ENCODE measurements at regions not wholly inside any gene's neighbourhood (a gene's known extent, or its start where the extent isn't known, plus 50 kb on each side); places are given as distances from the start of the nearest gene placed in this dataset.

DNA sequence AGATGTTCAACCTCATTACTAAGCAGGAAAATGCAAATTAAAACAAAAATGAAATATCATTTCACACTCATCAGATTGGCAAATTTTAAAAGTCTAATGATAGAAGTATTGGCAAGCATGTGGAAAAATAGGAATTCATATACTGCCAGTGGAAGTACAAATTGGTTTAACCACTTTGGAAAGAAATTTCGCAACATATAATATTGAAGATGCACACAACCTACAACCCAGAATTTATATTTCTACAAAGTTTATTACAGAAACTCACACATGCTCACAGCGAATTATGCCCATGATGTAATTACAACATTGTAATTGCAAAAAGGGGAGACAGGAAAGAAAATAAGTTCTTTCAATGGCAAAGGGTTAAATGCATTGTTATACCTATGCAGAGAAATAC is 324.1 kb downstream of the IGSF11 start:
- DNase-seq (ENCODE audit: low spot score in 2 of 2): no peak
- no peak for TF ChIP-seq POLR2A (IDR thresholded peaks at IDR 0.05)
- TF ChIP-seq CTCF (IDR thresholded peaks at IDR 0.05): no peak
- 81 to 86% methylated on average over 2 of the region's 2 CpGs for WGBS, 2 donors
- H3K4me3 ChIP-seq (ENCODE audit: low read depth, poor library complexity, severe bottlenecking): no peak overlapping the region
- intact Hi-C loops (cut with DNase I; ENCODE audit: low total_unique reads): no loop called here

GRCh38 chr3:118713502-118714207 is 321.0 kb downstream of the IGSF11 start:
- TF ChIP-seq POLR2A (IDR thresholded peaks at IDR 0.05) (no peak), CTCF (IDR thresholded peaks at IDR 0.05) (no peak)
- 74 to 83% methylated on average over 3 of the region's 3 CpGs for WGBS, 2 donors
- no peak for DNase-seq (ENCODE audit: low spot score in 2 of 2)
- intact Hi-C loops (cut with DNase I; ENCODE audit: low total_unique reads): no loop called here
- H3K4me3 ChIP-seq (ENCODE audit: low read depth, poor library complexity, severe bottlenecking): no peak overlapping the region

DNA sequence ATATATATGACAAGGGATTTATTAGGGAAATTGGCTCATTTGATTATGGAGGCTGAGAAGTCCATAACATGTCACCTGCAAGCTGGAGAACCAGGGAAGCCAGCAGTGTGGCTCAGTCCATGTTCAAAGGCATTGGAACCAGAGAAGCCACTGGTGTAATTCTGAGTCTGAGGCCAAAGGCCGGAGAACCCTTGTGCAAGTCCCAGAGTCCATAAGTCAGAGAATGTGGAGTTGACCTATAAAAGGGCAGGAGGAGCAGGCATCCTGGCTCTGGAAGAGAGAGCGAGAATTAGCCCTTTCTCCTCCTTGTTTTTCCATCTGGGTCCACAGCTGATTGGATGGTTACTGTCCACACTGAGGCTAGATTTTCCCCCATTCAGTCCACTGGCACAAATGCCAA is 319.8 kb downstream of the IGSF11 start:
- intact Hi-C loops (cut with DNase I; ENCODE audit: low total_unique reads): no loop called here
- H3K4me3 ChIP-seq (ENCODE audit: low read depth, poor library complexity, severe bottlenecking): no peak overlapping the region
- TF ChIP-seq POLR2A (IDR thresholded peaks at IDR 0.05) (no peak), CTCF (IDR thresholded peaks at IDR 0.05) (no peak)
- DNase-seq (ENCODE audit: low spot score in 2 of 2): no peak
- whole genome bisulfite sequencing, 2 donors: 81 to 87% methylated on average over 2 of the region's 2 CpGs

GRCh38 chr3:118729546-118729945 is 305.1 kb downstream of the IGSF11 start:
- DNase-seq (ENCODE audit: low spot score in 2 of 2): no peak
- intact Hi-C loops (cut with DNase I; ENCODE audit: low total_unique reads): no loop called here
- no peak overlapping the region for H3K4me3 ChIP-seq (ENCODE audit: low read depth, poor library complexity, severe bottlenecking)
- 74 to 78% methylated on average over 3 of the region's 3 CpGs for WGBS, 2 donors
- no peak for TF ChIP-seq POLR2A (IDR thresholded peaks at IDR 0.05)
- no peak for TF ChIP-seq CTCF (IDR thresholded peaks at IDR 0.05)

GRCh38 chr3:118734664-118735063 is 300.0 kb downstream of the IGSF11 start:
- no peak for DNase-seq (ENCODE audit: low spot score in 2 of 2)
- H3K4me3 ChIP-seq (ENCODE audit: low read depth, poor library complexity, severe bottlenecking): no peak overlapping the region
- 76 to 82% methylated on average over 2 of the region's 2 CpGs for WGBS, 2 donors
- TF ChIP-seq CTCF (IDR thresholded peaks at IDR 0.05) (no peak), POLR2A (IDR thresholded peaks at IDR 0.05) (no peak)
- intact Hi-C loops (cut with DNase I; ENCODE audit: low total_unique reads): no loop called here

DNA sequence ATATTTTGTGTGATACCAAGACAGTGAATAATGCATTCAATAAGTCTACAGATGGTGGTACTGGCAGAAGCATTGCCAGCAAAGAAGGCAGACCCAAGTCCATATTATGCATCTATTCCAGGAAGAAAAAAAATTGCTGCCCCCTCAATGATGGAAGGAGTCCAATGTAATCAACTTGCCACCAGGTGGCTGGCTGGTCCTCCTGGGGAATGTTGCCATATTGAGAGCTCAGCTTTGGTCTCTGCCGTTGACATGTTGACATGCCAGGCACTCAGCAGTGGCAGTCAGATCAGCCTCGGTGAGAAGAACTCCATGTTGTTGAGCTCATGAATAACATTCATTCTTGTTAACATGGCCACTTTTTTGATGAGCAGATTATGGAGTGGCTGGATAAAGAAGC is 298.5 kb downstream of the IGSF11 start:
- intact Hi-C loops (cut with DNase I; ENCODE audit: low total_unique reads): no loop called here
- 73 to 97% methylated on average over 2 of the region's 2 CpGs for WGBS, 2 donors
- no peak for DNase-seq (ENCODE audit: low spot score in 2 of 2)
- TF ChIP-seq CTCF (IDR thresholded peaks at IDR 0.05) (no peak), POLR2A (IDR thresholded peaks at IDR 0.05) (no peak)
- H3K4me3 ChIP-seq (ENCODE audit: low read depth, poor library complexity, severe bottlenecking): no peak overlapping the region

Data from lower leg skin (tissue), 4 donors.